ENCODE measurements at regions not wholly inside any gene's neighbourhood (a gene's known extent, or its start where the extent isn't known, plus 50 kb on each side); places are given as distances from the start of the nearest gene placed in this dataset.

GRCh38 chr11:70510571-70510970, 112.2 kb downstream of the CTTN start:
- Histone ChIP-seq H3K36me3 (ENCODE audit: low read depth) (no peaks in the 10 kb centered on the region), H3K9me3 (peaks cover 19% of the 10 kb centered on the region), H3K4me1 (ENCODE audit: low read depth) (no peaks in the 10 kb centered on the region), H3K4me3 (no peak overlapping the region)
- intact Hi-C loops (cut with DNase I, micrococcal nuclease), result no loop called here
- DNase-seq, result peak in 1 of 3 donors; percentile 7
- TF ChIP-seq CTCF (IDR thresholded peaks at IDR 0.05), result no peak
- peak; percentile 73 for ATAC-seq

- intact Hi-C loops (cut with DNase I, micrococcal nuclease), result no loop called here
- TF ChIP-seq CTCF (IDR thresholded peaks at IDR 0.05), result no peak
- no peaks in the 10 kb centered on the region for H3K4me1 ChIP-seq (ENCODE audit: low read depth)
- H3K4me3 ChIP-seq, result no peak overlapping the region
- no peaks in the 10 kb centered on the region for H3K36me3 ChIP-seq (ENCODE audit: low read depth)
- peaks cover 19% of the 10 kb centered on the region for H3K9me3 ChIP-seq
- DNase-seq (no peak), ATAC-seq (no peak)
Observed at GRCh38 chr11:70511345-70511744, 113.0 kb downstream of the CTTN start.

DNA sequence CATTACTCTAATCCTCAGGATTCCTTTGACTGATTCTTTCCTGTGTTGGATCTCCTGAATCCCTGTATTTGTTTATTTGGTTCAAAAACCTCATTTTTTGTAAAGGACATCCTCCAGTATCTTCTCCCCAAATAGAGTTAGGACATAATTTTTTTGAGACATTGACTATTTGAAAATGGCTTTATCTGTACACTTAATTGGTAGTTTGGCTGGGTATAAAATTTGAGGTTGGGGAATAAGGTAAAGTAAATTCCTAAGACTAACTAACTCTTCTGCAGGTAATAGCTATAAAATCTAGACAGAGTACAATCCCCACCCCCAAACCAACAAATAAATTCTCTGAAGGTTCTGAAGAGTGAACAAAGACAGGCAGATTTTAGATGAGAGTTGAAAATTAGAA, 114.4 kb downstream of the CTTN start:
- no peaks in the 10 kb centered on the region for H3K36me3 ChIP-seq (ENCODE audit: low read depth)
- no peak for TF ChIP-seq CTCF (IDR thresholded peaks at IDR 0.05)
- H3K4me1 ChIP-seq (ENCODE audit: low read depth), result no peaks in the 10 kb centered on the region
- peaks cover 19% of the 10 kb centered on the region for H3K9me3 ChIP-seq
- H3K4me3 ChIP-seq, result no peak overlapping the region
- no peak for DNase-seq
- no peak for ATAC-seq
- intact Hi-C loops (cut with DNase I, micrococcal nuclease), result no loop called here

- Histone ChIP-seq H3K4me1 (ENCODE audit: low read depth) (no peaks in the 10 kb centered on the region), H3K4me3 (no peak overlapping the region), H3K9me3 (peaks cover 18% of the 10 kb centered on the region), H3K36me3 (ENCODE audit: low read depth) (no peaks in the 10 kb centered on the region)
- TF ChIP-seq CTCF (IDR thresholded peaks at IDR 0.05), result no peak
- intact Hi-C loops (cut with DNase I, micrococcal nuclease), result no loop called here
- ATAC-seq (no peak), DNase-seq (no peak)
Observed at GRCh38 chr11:70517203-70517602, 118.9 kb downstream of the CTTN start.

- peaks cover 8% of the 10 kb centered on the region for H3K9me3 ChIP-seq
- no peak for ATAC-seq
- TF ChIP-seq CTCF (IDR thresholded peaks at IDR 0.05), result no peak
- peak in 1 of 3 donors; percentile 11 for DNase-seq
- H3K4me3 ChIP-seq, result no peak overlapping the region
- H3K4me1 ChIP-seq (ENCODE audit: low read depth), result no peaks in the 10 kb centered on the region
- no peaks in the 10 kb centered on the region for H3K36me3 ChIP-seq (ENCODE audit: low read depth)
- intact Hi-C loops (cut with DNase I, micrococcal nuclease), result no loop called here
Observed at GRCh38 chr11:70517988-70518907, 119.9 kb downstream of the CTTN start.

All from mucosa of descending colon (tissue), 3 donors.